NT2/D1 (cell line): ENCODE measurements at regions not wholly inside any gene's neighbourhood (a gene's known extent, or its start where the extent isn't known, plus 50 kb on each side); places are given as distances from the start of the nearest gene placed in this dataset.

Source experiments
- SUZ12 ChIP-seq: IDR thresholded peaks from 2 replicates; pipeline ENCODE4 v1.6.1; 2011; ENCODE audit not compliant: insufficient read length, insufficient read depth; ENCODE audit errors: extremely low read depth
- YY1 ChIP-seq: IDR thresholded peaks from 2 replicates; pipeline ENCODE4 v1.6.1; 2011; ENCODE audit not compliant: insufficient read length, insufficient read depth

- TF ChIP-seq YY1: no peak
- TF ChIP-seq SUZ12: no peak
These were observed 77.3 kb upstream of the LARP1 start for GRCh38 chr5:154677921-154678320.
